GM23338 (cell line): ENCODE measurements at regions not wholly inside any gene's neighbourhood (a gene's known extent, or its start where the extent isn't known, plus 50 kb on each side); places are given as distances from the start of the nearest gene placed in this dataset.

Source experiments
- EZH2phosphoT487 ChIP-seq: fragments of 200-600 bp; sonication (generic); IDR thresholded peaks from one replicate; pipeline ENCODE4 v1.8.1; 2018; ENCODE audit warnings: antibody characterized with exemption; ENCODE audit not compliant: unreplicated experiment
- JUNB ChIP-seq: IDR thresholded peaks from one replicate; pipeline ENCODE4 v1.6.1; 2016; ENCODE audit warnings: antibody characterized with exemption; ENCODE audit not compliant: unreplicated experiment
- TF ChIP-seq, protein P1 (sequence below), 2 experiments: fragments of 200-600 bp in 1 of 2; sonication (generic) in 1 of 2; conservative IDR thresholded peaks; 2 replicates each; pipeline versions ENCODE4 v1.5.1 to v1.6.1; 2016 to 2017; ENCODE audit warnings: antibody characterized with exemption in 2 of 2, low read depth in 2 of 2, mild to moderate bottlenecking in 2 of 2, moderate library complexity in 1 of 2

DNA sequence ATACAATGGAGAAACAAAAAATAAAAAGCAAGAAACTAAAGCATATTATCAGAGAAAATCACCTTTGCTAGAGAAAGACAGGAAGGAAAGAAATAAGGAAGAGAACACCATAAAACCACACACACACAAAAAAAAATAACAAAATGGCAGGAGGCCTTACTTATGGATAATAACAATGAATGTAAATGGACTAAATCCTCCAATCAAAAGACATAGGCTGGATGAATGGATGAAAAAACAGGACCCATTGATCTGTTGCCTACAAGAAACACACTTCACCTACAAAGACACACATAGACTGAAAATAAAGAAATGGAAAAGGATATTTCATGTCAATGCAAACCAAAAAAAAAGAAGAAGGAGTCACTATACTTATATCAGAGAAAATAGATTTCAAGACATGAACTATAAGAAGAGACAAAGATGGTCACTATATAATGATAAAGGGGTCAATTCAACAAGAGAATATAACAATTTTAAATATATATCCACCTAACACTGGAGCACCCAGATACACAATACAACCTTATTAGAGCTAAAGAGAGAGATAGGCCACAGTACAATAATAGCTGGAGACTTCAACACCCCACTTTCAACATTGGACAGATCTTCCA lies 693.6 kb downstream of the HACE1 start:
- TF ChIP-seq JUNB (no peak), EZH2phosphoT487 (no peak)
- TF ChIP-seq, protein P1, sequence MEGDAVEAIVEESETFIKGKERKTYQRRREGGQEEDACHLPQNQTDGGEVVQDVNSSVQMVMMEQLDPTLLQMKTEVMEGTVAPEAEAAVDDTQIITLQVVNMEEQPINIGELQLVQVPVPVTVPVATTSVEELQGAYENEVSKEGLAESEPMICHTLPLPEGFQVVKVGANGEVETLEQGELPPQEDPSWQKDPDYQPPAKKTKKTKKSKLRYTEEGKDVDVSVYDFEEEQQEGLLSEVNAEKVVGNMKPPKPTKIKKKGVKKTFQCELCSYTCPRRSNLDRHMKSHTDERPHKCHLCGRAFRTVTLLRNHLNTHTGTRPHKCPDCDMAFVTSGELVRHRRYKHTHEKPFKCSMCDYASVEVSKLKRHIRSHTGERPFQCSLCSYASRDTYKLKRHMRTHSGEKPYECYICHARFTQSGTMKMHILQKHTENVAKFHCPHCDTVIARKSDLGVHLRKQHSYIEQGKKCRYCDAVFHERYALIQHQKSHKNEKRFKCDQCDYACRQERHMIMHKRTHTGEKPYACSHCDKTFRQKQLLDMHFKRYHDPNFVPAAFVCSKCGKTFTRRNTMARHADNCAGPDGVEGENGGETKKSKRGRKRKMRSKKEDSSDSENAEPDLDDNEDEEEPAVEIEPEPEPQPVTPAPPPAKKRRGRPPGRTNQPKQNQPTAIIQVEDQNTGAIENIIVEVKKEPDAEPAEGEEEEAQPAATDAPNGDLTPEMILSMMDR (conservative IDR thresholded peaks at IDR 0.05; ENCODE audit: low read depth in 2 of 2) = no peak
